ENCODE measurements at regions not wholly inside any gene's neighbourhood (a gene's known extent, or its start where the extent isn't known, plus 50 kb on each side); places are given as distances from the start of the nearest gene placed in this dataset.
"Not testable (repeated sequence)": the region's sequence is repeated elsewhere in the genome, so short reads cannot be mapped to it uniquely, and the experiment has no call there.

DNA sequence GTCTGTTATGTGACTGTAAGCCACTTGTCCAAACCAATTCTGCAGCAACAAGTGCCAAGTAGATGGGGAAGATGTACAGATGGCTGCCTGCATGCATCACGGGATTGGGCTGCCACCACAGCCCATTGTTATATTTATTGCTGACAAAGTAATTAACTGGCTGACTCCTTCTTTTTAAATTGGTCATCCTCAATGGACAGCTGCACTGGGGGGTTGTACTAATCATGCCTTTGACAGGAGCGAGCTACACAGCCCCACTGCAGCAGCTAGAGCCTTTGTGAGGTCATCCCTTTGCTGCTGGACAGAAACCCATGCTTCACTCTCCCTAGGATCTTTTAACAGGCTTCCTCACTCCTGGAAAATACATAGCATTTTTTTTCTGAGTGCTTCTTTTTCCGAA is 146.7 kb upstream of the CXXC4 start:
- no peaks in the 10 kb centered on the region for H3K9me3 Mint-ChIP-seq
- TF ChIP-seq, protein P1, sequence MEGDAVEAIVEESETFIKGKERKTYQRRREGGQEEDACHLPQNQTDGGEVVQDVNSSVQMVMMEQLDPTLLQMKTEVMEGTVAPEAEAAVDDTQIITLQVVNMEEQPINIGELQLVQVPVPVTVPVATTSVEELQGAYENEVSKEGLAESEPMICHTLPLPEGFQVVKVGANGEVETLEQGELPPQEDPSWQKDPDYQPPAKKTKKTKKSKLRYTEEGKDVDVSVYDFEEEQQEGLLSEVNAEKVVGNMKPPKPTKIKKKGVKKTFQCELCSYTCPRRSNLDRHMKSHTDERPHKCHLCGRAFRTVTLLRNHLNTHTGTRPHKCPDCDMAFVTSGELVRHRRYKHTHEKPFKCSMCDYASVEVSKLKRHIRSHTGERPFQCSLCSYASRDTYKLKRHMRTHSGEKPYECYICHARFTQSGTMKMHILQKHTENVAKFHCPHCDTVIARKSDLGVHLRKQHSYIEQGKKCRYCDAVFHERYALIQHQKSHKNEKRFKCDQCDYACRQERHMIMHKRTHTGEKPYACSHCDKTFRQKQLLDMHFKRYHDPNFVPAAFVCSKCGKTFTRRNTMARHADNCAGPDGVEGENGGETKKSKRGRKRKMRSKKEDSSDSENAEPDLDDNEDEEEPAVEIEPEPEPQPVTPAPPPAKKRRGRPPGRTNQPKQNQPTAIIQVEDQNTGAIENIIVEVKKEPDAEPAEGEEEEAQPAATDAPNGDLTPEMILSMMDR (conservative IDR thresholded peaks at IDR 0.05), result no peak
- H3K36me3 Mint-ChIP-seq, result no peaks in the 10 kb centered on the region
- no peak for DNase-seq (ENCODE audit: extremely low spot score, unreplicated experiment)
- H3K27me3 Mint-ChIP-seq, result no peaks in the 10 kb centered on the region
- no peak overlapping the region for H3K4me3 Mint-ChIP-seq
- no peaks in the 10 kb centered on the region for H3K4me1 Mint-ChIP-seq (ENCODE audit: unreplicated experiment)
- H3K27ac Mint-ChIP-seq, result no peak overlapping the region

DNA sequence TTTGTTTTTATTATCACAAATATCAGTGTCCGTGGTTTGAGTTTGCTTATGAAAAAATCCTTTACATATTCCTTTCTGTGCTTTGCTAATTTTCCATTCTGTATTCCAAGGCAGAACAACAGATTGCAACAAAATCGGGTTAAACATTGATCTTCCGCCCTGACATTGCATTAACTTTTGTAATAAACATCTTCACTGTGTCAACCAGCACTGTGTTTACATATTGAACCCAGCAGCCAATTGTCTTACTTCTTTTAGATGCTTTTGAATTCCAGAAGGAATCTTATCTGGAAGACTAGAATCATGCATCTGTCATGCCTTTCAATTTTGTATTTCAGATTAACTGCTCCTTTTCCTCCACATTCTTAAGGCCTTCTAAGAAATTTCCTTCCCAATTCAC is 147.8 kb upstream of the CXXC4 start:
- no peaks in the 10 kb centered on the region for H3K4me1 Mint-ChIP-seq (ENCODE audit: unreplicated experiment)
- H3K27me3 Mint-ChIP-seq, result no peaks in the 10 kb centered on the region
- H3K36me3 Mint-ChIP-seq, result no peaks in the 10 kb centered on the region
- TF ChIP-seq, protein P1 (conservative IDR thresholded peaks at IDR 0.05), result no peak
- no peak overlapping the region for H3K4me3 Mint-ChIP-seq
- no peak overlapping the region for H3K27ac Mint-ChIP-seq
- H3K9me3 Mint-ChIP-seq, result no peaks in the 10 kb centered on the region
- DNase-seq (ENCODE audit: extremely low spot score, unreplicated experiment), result no peak

DNA sequence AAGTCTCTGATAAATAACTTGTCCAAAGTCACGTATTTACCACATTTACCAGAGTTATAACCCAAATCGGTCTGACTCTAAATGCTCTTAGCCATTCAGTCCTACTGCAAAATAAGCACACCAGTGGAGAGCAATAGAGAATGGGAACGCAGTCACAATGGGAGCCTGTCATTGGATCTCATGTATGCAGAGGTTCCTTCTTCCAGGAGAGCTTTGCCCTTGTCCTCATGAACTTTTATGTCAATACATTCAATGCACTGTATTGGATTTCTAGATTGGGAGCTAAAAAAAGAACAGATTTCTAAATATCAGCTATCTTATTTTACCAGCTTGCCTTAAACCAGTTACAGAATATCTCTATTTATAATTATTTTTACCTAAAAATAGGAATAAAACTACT is 149.1 kb upstream of the CXXC4 start:
- H3K27ac Mint-ChIP-seq, result no peak overlapping the region
- no peak for DNase-seq (ENCODE audit: extremely low spot score, unreplicated experiment)
- H3K27me3 Mint-ChIP-seq, result no peaks in the 10 kb centered on the region
- no peaks in the 10 kb centered on the region for H3K9me3 Mint-ChIP-seq
- H3K4me3 Mint-ChIP-seq, result no peak overlapping the region
- H3K4me1 Mint-ChIP-seq (ENCODE audit: unreplicated experiment), result no peaks in the 10 kb centered on the region
- H3K36me3 Mint-ChIP-seq, result no peaks in the 10 kb centered on the region
- TF ChIP-seq, protein P1 (conservative IDR thresholded peaks at IDR 0.05), result no peak

DNA sequence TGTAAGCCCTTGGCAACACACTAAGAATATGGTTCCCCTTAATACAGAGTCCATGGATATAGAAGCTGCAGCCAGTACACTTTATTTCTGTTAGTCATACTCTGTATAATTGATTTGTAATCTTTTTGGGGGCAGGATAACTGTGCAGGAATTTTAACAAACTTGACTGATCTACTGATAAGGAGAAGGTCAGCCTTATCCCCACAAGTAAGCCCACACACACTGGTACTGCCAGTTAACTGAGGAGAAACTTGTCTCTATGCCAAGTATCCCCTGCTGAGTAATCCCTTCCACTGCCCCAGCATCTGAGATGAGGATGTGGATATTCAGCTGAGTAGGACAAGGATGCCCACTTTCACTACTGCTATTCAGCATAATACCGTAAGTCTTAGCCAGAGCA is 154.9 kb upstream of the CXXC4 start:
- H3K27ac Mint-ChIP-seq, result no peak overlapping the region
- no peaks in the 10 kb centered on the region for H3K4me1 Mint-ChIP-seq (ENCODE audit: unreplicated experiment)
- no peak overlapping the region for H3K4me3 Mint-ChIP-seq
- no peak for DNase-seq (ENCODE audit: extremely low spot score, unreplicated experiment)
- H3K27me3 Mint-ChIP-seq, result no peaks in the 10 kb centered on the region
- no peaks in the 10 kb centered on the region for H3K36me3 Mint-ChIP-seq
- H3K9me3 Mint-ChIP-seq, result no peaks in the 10 kb centered on the region
- TF ChIP-seq, protein P1 (conservative IDR thresholded peaks at IDR 0.05), result no peak

DNA sequence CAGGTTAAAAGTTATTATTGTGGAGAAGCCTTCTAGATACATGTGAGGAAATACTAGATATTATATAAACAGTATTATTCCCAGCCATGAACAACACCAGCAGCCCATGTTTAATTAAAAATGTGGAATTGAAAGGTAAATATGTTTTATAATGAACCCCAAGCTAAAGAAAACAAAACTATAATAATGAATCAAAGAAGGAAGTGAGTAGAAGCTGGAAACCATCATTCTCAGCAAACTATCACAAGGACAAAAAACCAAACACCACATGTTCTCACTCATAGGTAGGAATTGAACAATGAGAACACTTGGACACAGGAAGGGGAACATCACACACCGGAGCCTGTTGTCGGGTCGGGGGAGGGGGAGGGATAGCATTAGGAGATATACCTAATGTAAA is 167.6 kb upstream of the CXXC4 start:
- not testable (repeated sequence) for DNase-seq (ENCODE audit: extremely low spot score, unreplicated experiment); H3K27me3 Mint-ChIP-seq; H3K9me3 Mint-ChIP-seq; H3K4me1 Mint-ChIP-seq (ENCODE audit: unreplicated experiment); H3K27ac Mint-ChIP-seq; H3K4me3 Mint-ChIP-seq; H3K36me3 Mint-ChIP-seq

DNA sequence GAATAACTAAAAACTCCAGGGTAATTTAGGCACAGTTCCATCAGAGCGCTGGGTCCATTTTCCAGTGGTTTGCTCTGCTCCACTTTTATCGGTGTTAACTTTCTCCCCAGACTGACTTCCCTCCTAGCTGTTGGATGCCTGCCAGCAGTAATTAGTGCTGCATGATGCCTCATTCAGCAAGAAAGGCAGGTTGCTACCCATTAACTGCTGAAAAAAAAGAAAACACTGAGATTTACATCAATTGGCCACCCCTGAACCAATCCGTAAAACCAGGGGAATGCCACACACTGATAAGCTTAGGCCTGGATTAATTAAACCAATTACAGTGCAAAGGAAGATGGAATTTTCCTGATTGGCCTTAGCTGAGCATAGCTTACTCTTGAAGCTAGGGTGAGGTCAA is 182.4 kb upstream of the CXXC4 start:
- H3K4me1 Mint-ChIP-seq (ENCODE audit: unreplicated experiment), result peaks cover 6% of the 10 kb centered on the region
- H3K9me3 Mint-ChIP-seq, result no peaks in the 10 kb centered on the region
- H3K27me3 Mint-ChIP-seq, result no peaks in the 10 kb centered on the region
- no peaks in the 10 kb centered on the region for H3K36me3 Mint-ChIP-seq
- no peak for DNase-seq (ENCODE audit: extremely low spot score, unreplicated experiment)
- H3K27ac Mint-ChIP-seq, result no peak overlapping the region
- TF ChIP-seq, protein P1 (conservative IDR thresholded peaks at IDR 0.05), result no peak
- H3K4me3 Mint-ChIP-seq, result no peak overlapping the region
